GM23338 (cell line): ENCODE measurements at regions not wholly inside any gene's neighbourhood (a gene's known extent, or its start where the extent isn't known, plus 50 kb on each side); places are given as distances from the start of the nearest gene placed in this dataset.

Experiments used
- ATAC-seq: fragments of 200-7000 bp; cut with Tn5 transposase; 3 replicates; pipeline ENCODE4 v1.9.1; 2020
- DNase-seq: peaks from one replicate; pipeline ENCODE4 v3.0.0-alpha.2; 2015; ENCODE audit warnings: low spot score
- H2AFZ ChIP-seq: fragments of 200-600 bp; sonication (generic); 2 replicates; pipeline ENCODE4 v1.8.0; 2016; ENCODE audit warnings: antibody characterized with exemption, mild to moderate bottlenecking, moderate library complexity
- H3F3A ChIP-seq: fragments of 200-600 bp; sonication (generic); replicated peaks from 2 replicates; pipeline ENCODE4 v1.8.0; 2017; ENCODE audit warnings: antibody characterized with exemption, mixed run types, low read depth
- H3K27ac ChIP-seq: fragments of 200-600 bp; sonication (generic); 2 replicates; pipeline ENCODE4 v1.6.1; 2016; ENCODE audit warnings: low read depth
- H3K27me3 ChIP-seq: fragments of 200-600 bp; sonication (generic); 2 replicates; pipeline ENCODE4 v1.8.0; 2016; ENCODE audit warnings: mild to moderate bottlenecking, mixed run types, moderate library complexity; ENCODE audit not compliant: insufficient read depth
- H3K36me3 ChIP-seq: fragments of 200-600 bp; sonication (generic); 2 replicates; pipeline ENCODE4 v1.8.0; 2016; ENCODE audit warnings: mild to moderate bottlenecking; ENCODE audit not compliant: insufficient read depth
- H3K4me1 ChIP-seq: fragments of 200-600 bp; sonication (generic); 2 replicates; pipeline ENCODE4 v1.8.0; 2016; ENCODE audit warnings: mild to moderate bottlenecking, moderate library complexity; ENCODE audit not compliant: insufficient read depth
- H3K4me2 ChIP-seq: fragments of 200-600 bp; sonication (generic); 2 replicates; pipeline ENCODE4 v1.7.1; 2017; ENCODE audit warnings: mixed run types
- H3K4me3 ChIP-seq: fragments of 200-600 bp; sonication (generic); 2 replicates; pipeline ENCODE4 v1.6.1; 2016; ENCODE audit warnings: mixed run types
- H3K79me2 ChIP-seq: fragments of 200-600 bp; sonication (generic); replicated peaks from 2 replicates; pipeline ENCODE4 v1.8.0; 2017; ENCODE audit warnings: mild to moderate bottlenecking; ENCODE audit not compliant: insufficient read depth
- H3K9me2 ChIP-seq: fragments of 200-600 bp; sonication (generic); 2 replicates; pipeline ENCODE4 v1.8.0; 2017; ENCODE audit not compliant: insufficient read depth
- H4K20me1 ChIP-seq: fragments of 200-600 bp; sonication (generic); replicated peaks from 2 replicates; pipeline ENCODE4 v1.8.0; 2017; ENCODE audit warnings: mild to moderate bottlenecking; ENCODE audit not compliant: insufficient read depth
- H3K27ac Mint-ChIP-seq: 2 replicates; pipeline ENCODE4 v1.8.0; 2020; ENCODE audit warnings: inconsistent platforms, mild to moderate bottlenecking, moderate library complexity, mixed read lengths
- H3K27me3 Mint-ChIP-seq: 3 replicates; pipeline ENCODE4 v1.8.0; 2022; ENCODE audit warnings: low read depth, mild to moderate bottlenecking, moderate library complexity, mixed read lengths, inconsistent platforms; ENCODE audit not compliant: insufficient read depth, poor library complexity
- H3K36me3 Mint-ChIP-seq: 3 replicates; pipeline ENCODE4 v1.8.0; 2021; ENCODE audit warnings: low read depth, mild to moderate bottlenecking, inconsistent platforms, moderate library complexity, mixed read lengths
- H3K4me1 Mint-ChIP-seq: 3 replicates; pipeline ENCODE4 v1.8.0; 2020; ENCODE audit warnings: mild to moderate bottlenecking, inconsistent platforms, mixed read lengths
- H3K4me3 Mint-ChIP-seq: 3 replicates; pipeline ENCODE4 v1.8.0; 2021; ENCODE audit warnings: moderate library complexity, mild to moderate bottlenecking, inconsistent platforms, mixed read lengths
- H3K9me3 Mint-ChIP-seq: 3 replicates; pipeline ENCODE4 v1.8.0; 2020; ENCODE audit warnings: moderate library complexity, mild to moderate bottlenecking, inconsistent platforms, mixed read lengths
- CREB1 ChIP-seq: fragments of 250-450 bp; sonication (Bioruptor Pico); IDR thresholded peaks from 2 replicates; pipeline ENCODE4 v1.5.0; 2020; ENCODE audit warnings: low read depth, mild to moderate bottlenecking, moderate library complexity
- EZH2 ChIP-seq: fragments of 200-600 bp; sonication (generic); IDR thresholded peaks from one replicate; pipeline ENCODE4 v1.8.0; 2017; ENCODE audit warnings: antibody characterized with exemption, mild to moderate bottlenecking, low read depth; ENCODE audit not compliant: unreplicated experiment
- EZH2phosphoT487 ChIP-seq: fragments of 200-600 bp; sonication (generic); IDR thresholded peaks from one replicate; pipeline ENCODE4 v1.8.1; 2018; ENCODE audit warnings: antibody characterized with exemption; ENCODE audit not compliant: unreplicated experiment
- NANOG ChIP-seq: IDR thresholded peaks from 2 replicates; pipeline ENCODE4 v1.6.1; 2016; ENCODE audit warnings: antibody characterized with exemption, borderline replicate concordance
- POLR2AphosphoS5 ChIP-seq: IDR thresholded peaks from 2 replicates; pipeline ENCODE4 v1.6.1; 2016; ENCODE audit warnings: antibody characterized with exemption, low read depth
- ZNF114 ChIP-seq: fragments of 250-450 bp; sonication (Bioruptor Pico); IDR thresholded peaks from 2 replicates; pipeline ENCODE4 v1.5.0; 2020; ENCODE audit warnings: mild to moderate bottlenecking, moderate library complexity
- ZNF331 ChIP-seq: fragments of 250-450 bp; sonication (Bioruptor Pico); IDR thresholded peaks from 2 replicates; pipeline ENCODE4 v1.5.0; 2020; ENCODE audit warnings: low read depth, mild to moderate bottlenecking, moderate library complexity
- ZNF462 ChIP-seq: fragments of 250-450 bp; sonication (Bioruptor Pico); IDR thresholded peaks from 2 replicates; pipeline ENCODE4 v1.5.0; 2020; ENCODE audit warnings: mild to moderate bottlenecking, moderate library complexity
- TF ChIP-seq, protein P1 (sequence below), 2 experiments: fragments of 200-600 bp in 1 of 2; sonication (generic) in 1 of 2; conservative IDR thresholded peaks; 2 replicates each; pipeline versions ENCODE4 v1.5.1 to v1.6.1; 2016 to 2017; ENCODE audit warnings: antibody characterized with exemption in 2 of 2, low read depth in 2 of 2, mild to moderate bottlenecking in 2 of 2, moderate library complexity in 1 of 2

DNA sequence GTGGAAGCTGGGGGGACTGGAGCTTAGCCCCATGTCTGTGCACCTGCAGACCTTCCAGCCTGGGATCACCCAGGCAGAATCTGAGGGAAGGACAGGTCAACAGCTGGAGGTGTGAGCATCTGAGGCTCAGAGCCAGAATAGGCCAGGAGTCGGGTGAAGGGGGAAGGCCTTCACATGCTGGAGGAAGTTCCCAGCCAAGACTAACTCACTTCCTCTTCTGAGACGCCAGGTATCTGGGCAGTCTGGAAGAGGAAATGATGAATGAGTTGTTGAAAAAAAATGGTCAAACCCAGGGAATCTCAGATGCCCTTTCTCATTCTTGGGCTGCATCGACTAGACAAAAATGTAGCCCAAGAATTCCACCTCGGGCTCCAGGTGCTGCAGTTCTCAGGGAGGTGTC lies 73.6 kb upstream of the TIAM2 start (continued):
- TF ChIP-seq, protein P1, sequence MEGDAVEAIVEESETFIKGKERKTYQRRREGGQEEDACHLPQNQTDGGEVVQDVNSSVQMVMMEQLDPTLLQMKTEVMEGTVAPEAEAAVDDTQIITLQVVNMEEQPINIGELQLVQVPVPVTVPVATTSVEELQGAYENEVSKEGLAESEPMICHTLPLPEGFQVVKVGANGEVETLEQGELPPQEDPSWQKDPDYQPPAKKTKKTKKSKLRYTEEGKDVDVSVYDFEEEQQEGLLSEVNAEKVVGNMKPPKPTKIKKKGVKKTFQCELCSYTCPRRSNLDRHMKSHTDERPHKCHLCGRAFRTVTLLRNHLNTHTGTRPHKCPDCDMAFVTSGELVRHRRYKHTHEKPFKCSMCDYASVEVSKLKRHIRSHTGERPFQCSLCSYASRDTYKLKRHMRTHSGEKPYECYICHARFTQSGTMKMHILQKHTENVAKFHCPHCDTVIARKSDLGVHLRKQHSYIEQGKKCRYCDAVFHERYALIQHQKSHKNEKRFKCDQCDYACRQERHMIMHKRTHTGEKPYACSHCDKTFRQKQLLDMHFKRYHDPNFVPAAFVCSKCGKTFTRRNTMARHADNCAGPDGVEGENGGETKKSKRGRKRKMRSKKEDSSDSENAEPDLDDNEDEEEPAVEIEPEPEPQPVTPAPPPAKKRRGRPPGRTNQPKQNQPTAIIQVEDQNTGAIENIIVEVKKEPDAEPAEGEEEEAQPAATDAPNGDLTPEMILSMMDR (conservative IDR thresholded peaks at IDR 0.05; ENCODE audit: low read depth in 2 of 2) = no peak
- no peak for TF ChIP-seq EZH2

DNA sequence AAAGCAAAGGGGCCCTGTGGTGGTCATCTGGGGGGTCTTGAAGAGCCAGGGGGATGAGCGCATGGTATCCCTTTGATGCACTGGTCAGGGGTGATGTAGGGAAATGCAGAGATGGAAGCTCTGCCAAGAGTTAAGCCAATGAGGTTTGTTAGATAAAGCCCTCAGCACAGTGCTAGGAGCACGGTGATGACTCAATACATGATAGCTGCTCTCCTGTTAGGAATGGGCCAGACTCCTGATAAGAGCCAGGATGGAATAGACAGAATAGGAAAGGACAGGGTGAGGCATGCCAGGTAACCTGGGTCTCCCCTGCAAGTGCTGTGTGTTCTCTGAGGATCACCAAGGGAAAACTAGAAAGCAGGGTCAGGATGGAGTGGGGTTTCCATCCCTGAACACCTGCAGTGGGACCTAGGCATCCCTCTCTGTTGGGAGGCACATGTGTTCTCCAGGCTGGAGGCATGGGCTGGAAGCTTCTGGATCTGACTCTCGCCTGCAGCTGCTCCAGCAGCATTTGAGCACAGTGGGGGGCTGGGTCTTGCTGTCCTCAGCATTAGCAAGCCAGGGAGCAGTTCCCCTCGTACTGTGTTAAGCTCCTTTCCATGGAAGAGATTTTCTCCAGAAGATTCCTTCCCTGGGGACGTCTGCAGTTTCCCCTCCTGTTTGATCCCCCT lies 71.8 kb upstream of the TIAM2 start:
- no peak overlapping the region for H3K4me3 Mint-ChIP-seq
- peaks cover 19% of the 10 kb centered on the region for H3K4me1 Mint-ChIP-seq
- no peaks in the 10 kb centered on the region for H3K36me3 ChIP-seq
- H3K36me3 Mint-ChIP-seq = no peaks in the 10 kb centered on the region
- H3K4me2 ChIP-seq = no peak overlapping the region
- peaks cover 9% of the 10 kb centered on the region for H3K4me1 ChIP-seq
- DNase-seq (peak; percentile 67), ATAC-seq (peak; percentile 68)
- TF ChIP-seq NANOG = no peak
- H3K27ac ChIP-seq = no peak overlapping the region
- H2AFZ ChIP-seq = no peak overlapping the region
- H3K4me3 ChIP-seq = no peak overlapping the region
- H3K79me2 ChIP-seq = no peaks in the 10 kb centered on the region
- no peaks in the 10 kb centered on the region for H3K9me2 ChIP-seq
- H3K27me3 Mint-ChIP-seq = no peaks in the 10 kb centered on the region
- no peaks in the 10 kb centered on the region for H3F3A ChIP-seq
- H3K9me3 Mint-ChIP-seq = no peaks in the 10 kb centered on the region
- H4K20me1 ChIP-seq = no peaks in the 10 kb centered on the region
- no peak overlapping the region for H3K27ac Mint-ChIP-seq
- H3K27me3 ChIP-seq = no peaks in the 10 kb centered on the region

- H2AFZ ChIP-seq = no peak overlapping the region
- H3K27ac ChIP-seq = no peak overlapping the region
- no peaks in the 10 kb centered on the region for H3K27me3 Mint-ChIP-seq
- H3K9me3 Mint-ChIP-seq = no peaks in the 10 kb centered on the region
- H3K4me3 Mint-ChIP-seq = no peak overlapping the region
- DNase-seq = no peak
- no peaks in the 10 kb centered on the region for H3K36me3 Mint-ChIP-seq
- no peaks in the 10 kb centered on the region for H4K20me1 ChIP-seq
- H3F3A ChIP-seq = no peaks in the 10 kb centered on the region
- H3K36me3 ChIP-seq = no peaks in the 10 kb centered on the region
- no peaks in the 10 kb centered on the region for H3K79me2 ChIP-seq
- H3K9me2 ChIP-seq = no peaks in the 10 kb centered on the region
- H3K4me1 ChIP-seq = peaks cover 9% of the 10 kb centered on the region
- no peak overlapping the region for H3K27ac Mint-ChIP-seq
- TF ChIP-seq ZNF114 (CRISPR knock-in tag) (no peak), EZH2phosphoT487 (no peak), CREB1 (CRISPR knock-in tag) (no peak), NANOG (no peak), POLR2AphosphoS5 (no peak), ZNF462 (CRISPR knock-in tag) (no peak), ZNF331 (no peak)
- TF ChIP-seq, protein P1 (conservative IDR thresholded peaks at IDR 0.05; ENCODE audit: low read depth in 2 of 2) = no peak
- ATAC-seq = no peak
- H3K27me3 ChIP-seq = no peaks in the 10 kb centered on the region
- H3K4me2 ChIP-seq = no peak overlapping the region
- H3K4me3 ChIP-seq = no peak overlapping the region
- H3K4me1 Mint-ChIP-seq = peaks cover 19% of the 10 kb centered on the region
These were observed 70.0 kb upstream of the TIAM2 start for GRCh38 chr6:154925130-154925529.
